Liver (tissue), 8 donors: ENCODE measurements at regions not wholly inside any gene's neighbourhood (a gene's known extent, or its start where the extent isn't known, plus 50 kb on each side); places are given as distances from the start of the nearest gene placed in this dataset.

Experiments used
- DNase-seq: peaks from one replicate; pipeline ENCODE4 v3.0.0-alpha.2; 2017; ENCODE audit warnings: low spot score
- H3K27ac ChIP-seq, 2 donors: one replicate each; pipeline ENCODE4 v1.7.0; 2013; ENCODE audit warnings: inconsistent platforms in 2 of 2, low read length in 2 of 2, control low read depth in 1 of 2, low read depth in 1 of 2, mild to moderate bottlenecking in 1 of 2
- H3K27me3 ChIP-seq, 4 donors: one replicate each; pipeline versions ENCODE4 v1.6.1 to v1.7.0; 2013; ENCODE audit warnings: low read length in 3 of 4, inconsistent platforms in 1 of 4, mild to moderate bottlenecking in 1 of 4, moderate library complexity in 1 of 4; ENCODE audit not compliant: control insufficient read depth in 4 of 4, insufficient read depth in 4 of 4
- H3K36me3 ChIP-seq, 4 donors: one replicate each; pipeline versions ENCODE4 v1.6.1 to v1.7.0; 2013; ENCODE audit warnings: low read length in 3 of 4, mild to moderate bottlenecking in 3 of 4, low read depth in 1 of 4, moderate library complexity in 1 of 4; ENCODE audit not compliant: control insufficient read depth in 4 of 4, insufficient read depth in 3 of 4
- H3K4me1 ChIP-seq, 4 donors: one replicate each; pipeline versions ENCODE4 v1.6.1 to v1.7.0; 2013; ENCODE audit warnings: low read length in 3 of 4, mild to moderate bottlenecking in 3 of 4, moderate library complexity in 1 of 4; ENCODE audit not compliant: control insufficient read depth in 4 of 4, insufficient read depth in 4 of 4
- H3K4me3 ChIP-seq, 3 donors: one replicate each; pipeline versions ENCODE4 v1.6.1 to v1.7.0; 2013; ENCODE audit warnings: low read length in 3 of 3, control low read depth in 1 of 3, low read depth in 1 of 3, mild to moderate bottlenecking in 1 of 3
- H3K9ac ChIP-seq, 2 donors: one replicate each; pipeline ENCODE4 v1.7.0; 2013; ENCODE audit warnings: low read length in 2 of 2, mild to moderate bottlenecking in 2 of 2, moderate library complexity in 2 of 2, control low read depth in 1 of 2, low read depth in 1 of 2
- H3K9me3 ChIP-seq, 4 donors: one replicate each; pipeline versions ENCODE4 v1.6.1 to v1.7.0; 2013; ENCODE audit warnings: low read length in 3 of 4; ENCODE audit not compliant: control insufficient read depth in 4 of 4
- EGR1 ChIP-seq, 2 donors: IDR thresholded peaks; 2 replicates each; pipeline ENCODE4 v1.6.1; 2016 to 2018; ENCODE audit warnings: antibody characterized with exemption in 2 of 2, low read depth in 2 of 2
- FOXA1 ChIP-seq: IDR thresholded peaks from 2 replicates; pipeline ENCODE4 v1.6.1; 2016; ENCODE audit warnings: antibody characterized with exemption
- FOXA2 ChIP-seq: IDR thresholded peaks from 2 replicates; pipeline ENCODE4 v1.6.1; 2016; ENCODE audit warnings: antibody characterized with exemption
- GABPA ChIP-seq, 2 donors: IDR thresholded peaks in 1 of 2; conservative IDR thresholded peaks in 1 of 2; 2 replicates each; pipeline ENCODE4 v1.6.1; 2016; ENCODE audit warnings: antibody characterized with exemption in 2 of 2, mild to moderate bottlenecking in 1 of 2, moderate library complexity in 1 of 2
- HNF4A ChIP-seq, 2 donors: conservative IDR thresholded peaks; 2 replicates each; pipeline ENCODE4 v1.6.1; 2016; ENCODE audit warnings: antibody characterized with exemption in 2 of 2, mild to moderate bottlenecking in 2 of 2
- HNF4G ChIP-seq: IDR thresholded peaks from 2 replicates; pipeline ENCODE4 v1.6.1; 2016; ENCODE audit warnings: antibody characterized with exemption
- JUND ChIP-seq, 2 donors: IDR thresholded peaks; 2 replicates each; pipeline ENCODE4 v1.6.1; 2016; ENCODE audit warnings: antibody characterized with exemption in 2 of 2
- NR2F2 ChIP-seq: IDR thresholded peaks from 2 replicates; pipeline ENCODE4 v1.6.1; 2016; ENCODE audit warnings: antibody characterized with exemption
- RAD21 ChIP-seq, 2 donors: IDR thresholded peaks; 2 replicates each; pipeline ENCODE4 v1.6.1; 2016; ENCODE audit warnings: antibody characterized with exemption in 2 of 2, mild to moderate bottlenecking in 2 of 2
- RXRA ChIP-seq, 2 donors: IDR thresholded peaks; 2 replicates each; pipeline ENCODE4 v1.6.1; 2017 to 2018; ENCODE audit warnings: antibody characterized with exemption in 2 of 2, mild to moderate bottlenecking in 1 of 2
- SP1 ChIP-seq: IDR thresholded peaks from 2 replicates; pipeline ENCODE4 v1.6.1; 2018; ENCODE audit warnings: antibody characterized with exemption, mild to moderate bottlenecking
- TAF1 ChIP-seq: conservative IDR thresholded peaks from 2 replicates; pipeline ENCODE4 v1.6.1; 2016; ENCODE audit warnings: antibody characterized with exemption, mild to moderate bottlenecking
- YY1 ChIP-seq: IDR thresholded peaks from 2 replicates; pipeline ENCODE4 v1.6.1; 2016; ENCODE audit warnings: antibody characterized with exemption, mild to moderate bottlenecking
- WGBS: extraction: QIAGEN DNeasy Blood & Tissue Kit; methylation state at CpG from one replicate; pipeline ENCODE4 v1.1.7; 2013; 5-methylcytosine and 5-hydroxymethylcytosine counted together
- TF ChIP-seq, protein P1 (sequence below): fragments of 150-350 bp; IDR thresholded peaks from 2 replicates; pipeline ENCODE4 v1.5.1; 2017; ENCODE audit warnings: improper control_type of control experiment, low read depth, low read length; ENCODE audit not compliant: missing input control
- TF ChIP-seq, protein P2 (sequence below): IDR thresholded peaks from 2 replicates; pipeline ENCODE4 v1.6.1; 2016; ENCODE audit warnings: antibody characterized with exemption
- TF ChIP-seq, protein P3 (sequence below): IDR thresholded peaks from 2 replicates; pipeline ENCODE4 v1.6.1; 2016; ENCODE audit warnings: antibody characterized with exemption
- TF ChIP-seq, protein P4 (sequence below): IDR thresholded peaks from 2 replicates; pipeline ENCODE4 v1.6.1; 2016; ENCODE audit warnings: antibody characterized with exemption, mild to moderate bottlenecking
- TF ChIP-seq, protein P5 (sequence below): IDR thresholded peaks from 2 replicates; pipeline ENCODE4 v1.6.1; 2016; ENCODE audit warnings: antibody characterized with exemption
- donor health status: healthy.
- donor health status: healthy.
- donor health status: healthy.
- donor health status: healthy.
- donor health status: healthy.

DNA sequence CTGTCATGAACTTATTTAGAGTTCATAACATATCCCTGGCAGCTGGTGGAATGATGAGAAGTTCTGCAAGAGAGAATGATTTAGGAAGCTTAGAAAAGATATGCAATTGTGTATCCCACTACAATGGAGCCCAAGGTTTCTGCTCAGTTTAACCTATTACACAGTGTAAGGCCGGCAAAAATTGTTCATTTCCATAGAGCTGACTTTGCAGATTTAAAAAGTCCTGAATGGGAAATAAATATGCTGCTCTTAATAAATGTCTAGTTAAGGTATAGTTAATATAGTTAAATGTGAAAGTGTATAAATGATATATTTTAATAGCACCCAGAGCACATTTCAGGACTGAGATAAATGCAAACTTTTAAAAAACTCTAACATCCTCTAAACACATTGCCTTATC is 149.9 kb downstream of the EVX1 start:
- no peak for DNase-seq
- TF ChIP-seq SP1 (no peak), RXRA (IDR thresholded peaks at IDR 0.05) (no peak), YY1 (no peak), HNF4G (no peak), EGR1 (IDR thresholded peaks at IDR 0.05; ENCODE audit: low read depth in 2 of 2) (no peak), TAF1 (no peak), FOXA2 (no peak), NR2F2 (no peak), RAD21 (IDR thresholded peaks at IDR 0.05) (no peak)
- TF ChIP-seq, protein P1, sequence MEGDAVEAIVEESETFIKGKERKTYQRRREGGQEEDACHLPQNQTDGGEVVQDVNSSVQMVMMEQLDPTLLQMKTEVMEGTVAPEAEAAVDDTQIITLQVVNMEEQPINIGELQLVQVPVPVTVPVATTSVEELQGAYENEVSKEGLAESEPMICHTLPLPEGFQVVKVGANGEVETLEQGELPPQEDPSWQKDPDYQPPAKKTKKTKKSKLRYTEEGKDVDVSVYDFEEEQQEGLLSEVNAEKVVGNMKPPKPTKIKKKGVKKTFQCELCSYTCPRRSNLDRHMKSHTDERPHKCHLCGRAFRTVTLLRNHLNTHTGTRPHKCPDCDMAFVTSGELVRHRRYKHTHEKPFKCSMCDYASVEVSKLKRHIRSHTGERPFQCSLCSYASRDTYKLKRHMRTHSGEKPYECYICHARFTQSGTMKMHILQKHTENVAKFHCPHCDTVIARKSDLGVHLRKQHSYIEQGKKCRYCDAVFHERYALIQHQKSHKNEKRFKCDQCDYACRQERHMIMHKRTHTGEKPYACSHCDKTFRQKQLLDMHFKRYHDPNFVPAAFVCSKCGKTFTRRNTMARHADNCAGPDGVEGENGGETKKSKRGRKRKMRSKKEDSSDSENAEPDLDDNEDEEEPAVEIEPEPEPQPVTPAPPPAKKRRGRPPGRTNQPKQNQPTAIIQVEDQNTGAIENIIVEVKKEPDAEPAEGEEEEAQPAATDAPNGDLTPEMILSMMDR: no peak
- TF ChIP-seq, protein P2, sequence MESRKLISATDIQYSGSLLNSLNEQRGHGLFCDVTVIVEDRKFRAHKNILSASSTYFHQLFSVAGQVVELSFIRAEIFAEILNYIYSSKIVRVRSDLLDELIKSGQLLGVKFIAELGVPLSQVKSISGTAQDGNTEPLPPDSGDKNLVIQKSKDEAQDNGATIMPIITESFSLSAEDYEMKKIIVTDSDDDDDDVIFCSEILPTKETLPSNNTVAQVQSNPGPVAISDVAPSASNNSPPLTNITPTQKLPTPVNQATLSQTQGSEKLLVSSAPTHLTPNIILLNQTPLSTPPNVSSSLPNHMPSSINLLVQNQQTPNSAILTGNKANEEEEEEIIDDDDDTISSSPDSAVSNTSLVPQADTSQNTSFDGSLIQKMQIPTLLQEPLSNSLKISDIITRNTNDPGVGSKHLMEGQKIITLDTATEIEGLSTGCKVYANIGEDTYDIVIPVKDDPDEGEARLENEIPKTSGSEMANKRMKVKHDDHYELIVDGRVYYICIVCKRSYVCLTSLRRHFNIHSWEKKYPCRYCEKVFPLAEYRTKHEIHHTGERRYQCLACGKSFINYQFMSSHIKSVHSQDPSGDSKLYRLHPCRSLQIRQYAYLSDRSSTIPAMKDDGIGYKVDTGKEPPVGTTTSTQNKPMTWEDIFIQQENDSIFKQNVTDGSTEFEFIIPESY: no peak

DNA sequence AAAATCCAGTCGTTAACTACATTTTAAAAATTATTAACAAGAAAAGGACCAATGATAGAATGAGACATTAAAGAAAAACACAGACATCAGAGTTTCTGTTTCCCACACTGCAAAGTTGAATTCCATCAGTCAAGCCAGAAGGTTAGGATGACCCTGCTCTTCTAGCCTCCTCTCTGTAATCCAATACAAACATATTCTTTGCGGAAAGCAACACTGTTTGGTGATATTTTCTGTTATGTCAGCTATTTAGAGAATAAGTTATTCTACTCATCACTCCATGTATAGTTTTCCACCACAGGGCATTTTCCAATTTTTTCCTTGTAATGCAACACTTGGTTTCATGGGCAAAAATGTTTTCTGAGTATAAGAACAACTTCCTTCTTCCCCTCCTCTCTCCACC is 152.3 kb downstream of the EVX1 start:
- Histone ChIP-seq H3K4me1 (no peaks in the 10 kb centered on the region), H3K36me3 (no peaks in the 10 kb centered on the region), H3K4me3 (no peak overlapping the region), H3K9ac (no peak overlapping the region), H3K9me3 (peaks cover 0 to 2% (median 0%) of the 10 kb centered on the region in 4 donors), H3K27me3 (no peaks in the 10 kb centered on the region), H3K27ac (no peak overlapping the region)
- WGBS: 81% methylated on average over 2 of the region's 2 CpGs
- DNase-seq: no peak
- TF ChIP-seq FOXA2 (no peak), HNF4A (conservative IDR thresholded peaks at IDR 0.05) (no peak), RAD21 (IDR thresholded peaks at IDR 0.05) (no peak), GABPA (IDR thresholded peaks at IDR 0.05 in 1 of 2, conservative IDR thresholded peaks at IDR 0.05 in 1 of 2) (no peak), FOXA1 (no peak), RXRA (IDR thresholded peaks at IDR 0.05) (no peak), JUND (IDR thresholded peaks at IDR 0.05) (no peak), NR2F2 (no peak), EGR1 (IDR thresholded peaks at IDR 0.05; ENCODE audit: low read depth in 2 of 2) (no peak), HNF4G (no peak), YY1 (no peak), TAF1 (no peak), SP1 (no peak)
- TF ChIP-seq, protein P3, sequence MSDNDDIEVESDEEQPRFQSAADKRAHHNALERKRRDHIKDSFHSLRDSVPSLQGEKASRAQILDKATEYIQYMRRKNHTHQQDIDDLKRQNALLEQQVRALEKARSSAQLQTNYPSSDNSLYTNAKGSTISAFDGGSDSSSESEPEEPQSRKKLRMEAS: no peak
- TF ChIP-seq, protein P4, sequence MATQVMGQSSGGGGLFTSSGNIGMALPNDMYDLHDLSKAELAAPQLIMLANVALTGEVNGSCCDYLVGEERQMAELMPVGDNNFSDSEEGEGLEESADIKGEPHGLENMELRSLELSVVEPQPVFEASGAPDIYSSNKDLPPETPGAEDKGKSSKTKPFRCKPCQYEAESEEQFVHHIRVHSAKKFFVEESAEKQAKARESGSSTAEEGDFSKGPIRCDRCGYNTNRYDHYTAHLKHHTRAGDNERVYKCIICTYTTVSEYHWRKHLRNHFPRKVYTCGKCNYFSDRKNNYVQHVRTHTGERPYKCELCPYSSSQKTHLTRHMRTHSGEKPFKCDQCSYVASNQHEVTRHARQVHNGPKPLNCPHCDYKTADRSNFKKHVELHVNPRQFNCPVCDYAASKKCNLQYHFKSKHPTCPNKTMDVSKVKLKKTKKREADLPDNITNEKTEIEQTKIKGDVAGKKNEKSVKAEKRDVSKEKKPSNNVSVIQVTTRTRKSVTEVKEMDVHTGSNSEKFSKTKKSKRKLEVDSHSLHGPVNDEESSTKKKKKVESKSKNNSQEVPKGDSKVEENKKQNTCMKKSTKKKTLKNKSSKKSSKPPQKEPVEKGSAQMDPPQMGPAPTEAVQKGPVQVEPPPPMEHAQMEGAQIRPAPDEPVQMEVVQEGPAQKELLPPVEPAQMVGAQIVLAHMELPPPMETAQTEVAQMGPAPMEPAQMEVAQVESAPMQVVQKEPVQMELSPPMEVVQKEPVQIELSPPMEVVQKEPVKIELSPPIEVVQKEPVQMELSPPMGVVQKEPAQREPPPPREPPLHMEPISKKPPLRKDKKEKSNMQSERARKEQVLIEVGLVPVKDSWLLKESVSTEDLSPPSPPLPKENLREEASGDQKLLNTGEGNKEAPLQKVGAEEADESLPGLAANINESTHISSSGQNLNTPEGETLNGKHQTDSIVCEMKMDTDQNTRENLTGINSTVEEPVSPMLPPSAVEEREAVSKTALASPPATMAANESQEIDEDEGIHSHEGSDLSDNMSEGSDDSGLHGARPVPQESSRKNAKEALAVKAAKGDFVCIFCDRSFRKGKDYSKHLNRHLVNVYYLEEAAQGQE: no peak
- TF ChIP-seq, protein P1: no peak
- TF ChIP-seq, protein P5, sequence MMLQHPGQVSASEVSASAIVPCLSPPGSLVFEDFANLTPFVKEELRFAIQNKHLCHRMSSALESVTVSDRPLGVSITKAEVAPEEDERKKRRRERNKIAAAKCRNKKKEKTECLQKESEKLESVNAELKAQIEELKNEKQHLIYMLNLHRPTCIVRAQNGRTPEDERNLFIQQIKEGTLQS: no peak
- TF ChIP-seq, protein P2: no peak

More for the DNA sequence above, 149.9 kb downstream of the EVX1 start:
- Histone ChIP-seq H3K9me3 (peaks cover 0 to 2% (median 0%) of the 10 kb centered on the region in 4 donors), H3K4me1 (no peaks in the 10 kb centered on the region), H3K27me3 (no peaks in the 10 kb centered on the region), H3K27ac (no peak overlapping the region), H3K4me3 (no peak overlapping the region), H3K36me3 (no peaks in the 10 kb centered on the region), H3K9ac (no peak overlapping the region)
- 94% methylated on average over 1 of the region's 1 CpG for WGBS
